ENCODE measurements at regions not wholly inside any gene's neighbourhood (a gene's known extent, or its start where the extent isn't known, plus 50 kb on each side); places are given as distances from the start of the nearest gene placed in this dataset.

- Histone ChIP-seq H3K4me2 (no peak overlapping the region), H3K27ac (no peak overlapping the region), H3K4me3 (IDR thresholded peaks at IDR 0.05; ENCODE audit: insufficient read depth, low read depth, low read length) (no peak overlapping the region), H2AFZ (ENCODE audit: low read depth) (no peak overlapping the region), H3K4me1 (ENCODE audit: low read depth, poor library complexity, severe bottlenecking) (no peaks in the 10 kb centered on the region), H4K20me1 (ENCODE audit: insufficient read depth) (no peaks in the 10 kb centered on the region), H3K79me2 (ENCODE audit: insufficient read depth, low read depth) (no peaks in the 10 kb centered on the region), H3K36me3 (ENCODE audit: insufficient read depth) (no peaks in the 10 kb centered on the region), H3K27me3 (ENCODE audit: insufficient read depth, low read depth) (no peaks in the 10 kb centered on the region; the same call in 1 of the 2 replicates), H3K9ac (no peak overlapping the region)
- TF ChIP-seq CTCF (conservative IDR thresholded peaks at IDR 0.05; ENCODE audit: low read depth, low read length): no peak
Observed at GRCh38 chr12:68521848-68522502, 88.7 kb upstream of the RAP1B start.

GRCh38 chr12:68529466-68529865, 81.2 kb upstream of the RAP1B start:
- H3K4me2 ChIP-seq: no peak overlapping the region
- H3K4me3 ChIP-seq (IDR thresholded peaks at IDR 0.05; ENCODE audit: insufficient read depth, low read depth, low read length): no peak overlapping the region
- TF ChIP-seq CTCF (conservative IDR thresholded peaks at IDR 0.05; ENCODE audit: low read depth, low read length): no peak
- no peaks in the 10 kb centered on the region for H3K36me3 ChIP-seq (ENCODE audit: insufficient read depth)
- no peak overlapping the region for H3K9ac ChIP-seq
- no peak overlapping the region for H3K27ac ChIP-seq
- H3K27me3 ChIP-seq (ENCODE audit: insufficient read depth, low read depth): no peaks in the 10 kb centered on the region; the same call in 1 of the 2 replicates
- H3K4me1 ChIP-seq (ENCODE audit: low read depth, poor library complexity, severe bottlenecking): no peaks in the 10 kb centered on the region
- no peak overlapping the region for H2AFZ ChIP-seq (ENCODE audit: low read depth)
- H3K79me2 ChIP-seq (ENCODE audit: insufficient read depth, low read depth): no peaks in the 10 kb centered on the region
- H4K20me1 ChIP-seq (ENCODE audit: insufficient read depth): no peaks in the 10 kb centered on the region

- Histone ChIP-seq H4K20me1 (ENCODE audit: insufficient read depth) (no peaks in the 10 kb centered on the region), H3K4me1 (ENCODE audit: low read depth, poor library complexity, severe bottlenecking) (no peaks in the 10 kb centered on the region), H2AFZ (ENCODE audit: low read depth) (no peak overlapping the region), H3K4me3 (IDR thresholded peaks at IDR 0.05; ENCODE audit: insufficient read depth, low read depth, low read length) (no peak overlapping the region), H3K36me3 (ENCODE audit: insufficient read depth) (no peaks in the 10 kb centered on the region), H3K9ac (no peak overlapping the region), H3K4me2 (no peak overlapping the region), H3K27ac (no peak overlapping the region), H3K27me3 (ENCODE audit: insufficient read depth, low read depth) (no peaks in the 10 kb centered on the region; the same call in 1 of the 2 replicates), H3K79me2 (ENCODE audit: insufficient read depth, low read depth) (no peaks in the 10 kb centered on the region)
- TF ChIP-seq CTCF (conservative IDR thresholded peaks at IDR 0.05; ENCODE audit: low read depth, low read length): no peak
Observed at GRCh38 chr12:68529869-68530268, 80.8 kb upstream of the RAP1B start.

- H4K20me1 ChIP-seq (ENCODE audit: insufficient read depth): no peaks in the 10 kb centered on the region
- H3K4me2 ChIP-seq: no peak overlapping the region
- no peak for TF ChIP-seq CTCF (conservative IDR thresholded peaks at IDR 0.05; ENCODE audit: low read depth, low read length)
- no peak overlapping the region for H2AFZ ChIP-seq (ENCODE audit: low read depth)
- H3K9ac ChIP-seq: no peak overlapping the region
- no peaks in the 10 kb centered on the region for H3K79me2 ChIP-seq (ENCODE audit: insufficient read depth, low read depth)
- H3K27me3 ChIP-seq (ENCODE audit: insufficient read depth, low read depth): no peaks in the 10 kb centered on the region; the same call in 1 of the 2 replicates
- no peak overlapping the region for H3K4me3 ChIP-seq (IDR thresholded peaks at IDR 0.05; ENCODE audit: insufficient read depth, low read depth, low read length)
- no peak overlapping the region for H3K27ac ChIP-seq
- H3K36me3 ChIP-seq (ENCODE audit: insufficient read depth): no peaks in the 10 kb centered on the region
- no peaks in the 10 kb centered on the region for H3K4me1 ChIP-seq (ENCODE audit: low read depth, poor library complexity, severe bottlenecking)
Observed at GRCh38 chr12:68530299-68530698, 80.4 kb upstream of the RAP1B start.

Data from KMS-11 (cell line).